Skin epidermis (tissue), 12 donors: ENCODE measurements at regions not wholly inside any gene's neighbourhood (a gene's known extent, or its start where the extent isn't known, plus 50 kb on each side); places are given as distances from the start of the nearest gene placed in this dataset.

Source experiments
- H3K27ac ChIP-seq, 21 experiments: fragments of 200-600 bp; sonication (generic) in 11 of 21; one replicate each; pipeline ENCODE4 v1.5.0; 2020; ENCODE audit warnings: mild to moderate bottlenecking in 3 of 21, inconsistent platforms in 2 of 21, moderate library complexity in 2 of 21
- H3K4me3 ChIP-seq, 7 experiments: fragments of 200-600 bp; sonication (generic) in 2 of 7; one replicate each; pipeline ENCODE4 v1.5.0; 2020; ENCODE audit warnings: inconsistent platforms in 2 of 7, mild to moderate bottlenecking in 2 of 7, moderate library complexity in 1 of 7

DNA sequence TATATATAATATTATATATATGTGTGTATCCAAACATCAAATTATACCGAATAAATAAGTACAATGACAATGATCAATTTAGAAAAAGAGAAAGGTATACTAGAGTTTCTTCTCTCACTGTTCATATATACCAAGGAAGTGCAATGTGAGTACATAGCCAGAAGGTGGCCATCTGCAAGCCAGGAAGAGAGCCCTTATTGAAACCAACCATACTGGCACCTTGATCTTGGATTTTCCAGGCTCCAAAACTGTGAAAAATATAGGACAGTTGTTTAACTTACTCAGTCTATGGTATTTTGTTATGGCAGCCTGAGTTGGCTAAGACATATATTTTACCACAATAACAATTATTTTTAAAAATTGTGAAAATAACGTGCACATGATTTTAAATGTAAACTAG lies 1490.2 kb upstream of the SLC39A10 start:
- H3K4me3 ChIP-seq: no peak overlapping the region
- H3K27ac ChIP-seq: no peak overlapping the region

DNA sequence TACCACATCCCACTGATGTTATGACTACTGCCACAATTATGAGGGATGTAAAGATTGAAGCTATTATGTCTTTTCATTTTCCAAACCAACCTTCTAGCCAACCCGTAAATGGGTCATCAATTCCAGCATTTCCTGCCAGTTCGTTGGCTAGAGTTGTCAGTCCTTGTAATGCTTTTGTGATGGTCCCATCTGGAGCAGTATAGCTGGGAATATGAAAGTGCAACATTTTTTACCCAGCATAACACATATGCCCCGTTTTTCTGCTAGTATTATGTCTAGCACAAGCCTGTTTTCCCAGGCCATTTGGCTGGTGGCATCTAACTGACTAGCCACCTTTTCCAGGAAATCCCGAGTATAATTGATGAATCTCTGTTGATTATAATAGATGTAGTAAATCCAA lies 1501.6 kb upstream of the SLC39A10 start:
- H3K4me3 ChIP-seq: no peak overlapping the region
- no peak overlapping the region for H3K27ac ChIP-seq

GRCh38 chr2:194151231-194151630 lies 1505.8 kb upstream of the SLC39A10 start:
- Histone ChIP-seq H3K27ac (no peak overlapping the region), H3K4me3 (no peak overlapping the region)

DNA sequence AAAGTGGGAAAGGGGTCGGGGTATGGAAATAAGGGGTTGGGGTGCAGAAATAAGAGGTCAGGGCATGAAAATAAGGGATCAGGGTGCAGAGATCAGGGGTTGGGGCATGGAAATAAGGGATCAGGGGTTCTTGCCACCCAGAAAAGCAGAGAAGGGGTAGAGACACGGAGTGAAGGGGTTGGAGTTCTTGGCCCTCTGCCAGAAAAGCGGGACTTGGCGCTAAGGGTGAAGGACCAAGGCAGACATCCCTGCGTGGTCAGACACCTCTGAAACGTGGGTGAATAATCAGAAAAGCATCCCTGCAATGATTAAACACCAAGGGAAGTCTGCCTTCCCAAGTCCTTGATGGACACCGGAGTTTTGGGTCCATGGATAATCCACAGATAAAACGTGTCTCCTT lies 1521.6 kb upstream of the SLC39A10 start:
- H3K4me3 ChIP-seq: no peak overlapping the region
- no peak overlapping the region for H3K27ac ChIP-seq

DNA sequence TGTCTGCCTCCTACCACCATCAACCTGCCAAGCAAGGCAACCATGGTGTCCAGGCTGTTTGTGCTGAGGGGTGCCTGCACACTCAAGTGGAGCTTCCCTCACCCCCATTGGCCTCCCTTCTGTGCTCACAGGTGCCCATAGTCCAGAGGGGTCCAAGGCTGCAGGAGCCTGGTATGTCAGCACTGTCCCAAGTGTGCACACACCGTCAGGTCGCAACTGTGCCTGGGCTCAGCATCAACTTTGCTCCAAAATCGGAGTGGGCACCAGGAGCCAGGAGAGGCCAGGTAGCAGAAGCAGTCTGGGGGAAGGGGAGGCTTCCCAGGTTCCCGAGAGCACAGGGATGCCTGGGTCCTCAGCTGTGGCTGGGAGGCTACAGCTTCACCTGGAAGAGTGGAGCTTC lies 1528.2 kb upstream of the SLC39A10 start:
- H3K27ac ChIP-seq: no peak overlapping the region
- H3K4me3 ChIP-seq: no peak overlapping the region

GRCh38 chr2:194126418-194126817 lies 1530.6 kb upstream of the SLC39A10 start:
- no peak overlapping the region for H3K4me3 ChIP-seq

DNA sequence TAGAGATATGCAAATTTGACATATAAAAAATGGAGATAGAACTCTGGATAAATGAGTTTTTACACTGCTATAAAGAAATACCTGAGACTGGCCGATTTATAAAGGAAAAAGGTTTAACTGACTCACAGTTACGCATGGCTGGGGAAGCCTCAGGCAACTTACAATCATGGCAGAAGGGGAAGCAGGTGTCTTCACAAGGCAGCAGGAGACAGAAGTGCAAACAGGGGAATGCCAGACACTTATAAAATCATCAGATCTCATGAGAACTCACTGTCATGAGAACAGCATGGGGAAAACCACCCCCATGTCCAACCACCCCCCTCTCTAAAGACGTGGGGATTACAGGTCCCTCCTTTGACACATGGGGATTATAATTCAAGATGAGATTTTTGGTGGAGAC lies 1540.2 kb upstream of the SLC39A10 start:
- Histone ChIP-seq H3K27ac (no peak overlapping the region), H3K4me3 (no peak overlapping the region)

More at GRCh38 chr2:194126418-194126817, 1530.6 kb upstream of the SLC39A10 start:
- H3K27ac ChIP-seq: peak overlapping the region in 1 of 21 experiments; percentile 6

DNA sequence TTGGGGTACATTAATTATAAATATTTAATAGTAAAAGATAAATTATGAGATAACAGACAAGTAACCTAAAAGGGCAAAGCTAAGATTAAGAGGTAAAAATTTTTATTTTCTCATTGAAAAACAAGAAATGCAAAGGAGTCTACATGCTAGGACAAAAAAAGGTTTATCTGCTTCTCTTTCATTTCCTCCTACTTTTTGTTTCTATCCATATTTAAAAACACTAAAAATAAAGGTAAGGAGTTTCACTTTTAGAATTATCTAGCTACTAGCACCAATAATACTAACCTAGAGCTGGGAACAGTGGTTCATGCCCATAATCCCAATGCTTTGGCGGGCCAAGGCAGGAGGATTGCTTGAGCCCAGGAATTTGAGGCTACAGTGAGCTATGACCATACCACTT lies 1551.7 kb upstream of the SLC39A10 start:
- Histone ChIP-seq H3K4me3 (no peak overlapping the region), H3K27ac (peak overlapping the region in 1 of 21 experiments; percentile 23)

- no peak overlapping the region for H3K4me3 ChIP-seq
- peak overlapping the region in 1 of 21 experiments; percentile 23 for H3K27ac ChIP-seq
These were observed 1552.3 kb upstream of the SLC39A10 start for GRCh38 chr2:194104687-194105086.

- Histone ChIP-seq H3K4me3 (no peak overlapping the region), H3K27ac (peak overlapping the region in 1 of 21 experiments; percentile 10)
These were observed 1552.9 kb upstream of the SLC39A10 start for GRCh38 chr2:194103941-194104659.

DNA sequence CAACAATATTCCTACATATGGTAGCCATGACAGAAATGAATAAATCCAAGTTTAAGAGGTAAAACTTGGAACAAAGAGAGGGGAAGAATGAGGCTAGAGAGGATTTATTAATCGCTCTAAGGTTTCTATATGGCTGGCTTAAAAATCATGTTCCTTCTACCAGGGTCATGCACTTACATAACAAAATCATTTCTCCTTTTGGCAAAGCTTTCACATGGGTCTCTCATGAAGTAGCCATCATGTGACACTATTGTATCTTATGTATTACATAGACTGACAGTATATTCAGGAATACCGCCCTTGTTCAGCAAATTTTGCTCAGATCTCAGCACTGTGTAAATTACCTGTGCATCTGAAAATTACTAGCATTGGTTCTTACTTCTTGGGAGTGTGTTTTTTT lies 1554.5 kb upstream of the SLC39A10 start:
- no peak overlapping the region for H3K27ac ChIP-seq

GRCh38 chr2:194100201-194100600 lies 1556.8 kb upstream of the SLC39A10 start:
- Histone ChIP-seq H3K27ac (no peak overlapping the region), H3K4me3 (no peak overlapping the region)

More for the DNA sequence above, 1554.5 kb upstream of the SLC39A10 start:
- H3K4me3 ChIP-seq: no peak overlapping the region

- Histone ChIP-seq H3K27ac (no peak overlapping the region), H3K4me3 (no peak overlapping the region)
These were observed 1560.6 kb upstream of the SLC39A10 start for GRCh38 chr2:194096402-194096801.

DNA sequence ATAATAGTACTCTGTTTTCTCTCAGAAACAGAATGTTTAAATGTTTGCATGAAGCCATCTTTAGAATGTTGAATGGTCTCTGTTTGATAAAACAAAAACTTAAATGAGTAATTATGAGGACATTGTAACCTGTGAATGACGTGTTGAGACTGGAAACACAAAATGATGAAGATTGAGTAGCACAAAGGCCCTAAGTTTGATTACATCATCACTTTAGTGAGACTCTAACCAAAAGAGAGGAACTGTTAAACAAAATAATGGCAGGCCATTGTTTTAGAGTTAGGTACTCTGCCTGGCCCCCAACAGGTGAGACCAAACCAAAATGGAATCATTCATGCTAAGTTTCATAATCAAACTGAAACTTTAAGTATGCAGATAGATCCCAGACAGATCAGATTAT lies 1561.7 kb upstream of the SLC39A10 start:
- Histone ChIP-seq H3K4me3 (no peak overlapping the region), H3K27ac (no peak overlapping the region)

DNA sequence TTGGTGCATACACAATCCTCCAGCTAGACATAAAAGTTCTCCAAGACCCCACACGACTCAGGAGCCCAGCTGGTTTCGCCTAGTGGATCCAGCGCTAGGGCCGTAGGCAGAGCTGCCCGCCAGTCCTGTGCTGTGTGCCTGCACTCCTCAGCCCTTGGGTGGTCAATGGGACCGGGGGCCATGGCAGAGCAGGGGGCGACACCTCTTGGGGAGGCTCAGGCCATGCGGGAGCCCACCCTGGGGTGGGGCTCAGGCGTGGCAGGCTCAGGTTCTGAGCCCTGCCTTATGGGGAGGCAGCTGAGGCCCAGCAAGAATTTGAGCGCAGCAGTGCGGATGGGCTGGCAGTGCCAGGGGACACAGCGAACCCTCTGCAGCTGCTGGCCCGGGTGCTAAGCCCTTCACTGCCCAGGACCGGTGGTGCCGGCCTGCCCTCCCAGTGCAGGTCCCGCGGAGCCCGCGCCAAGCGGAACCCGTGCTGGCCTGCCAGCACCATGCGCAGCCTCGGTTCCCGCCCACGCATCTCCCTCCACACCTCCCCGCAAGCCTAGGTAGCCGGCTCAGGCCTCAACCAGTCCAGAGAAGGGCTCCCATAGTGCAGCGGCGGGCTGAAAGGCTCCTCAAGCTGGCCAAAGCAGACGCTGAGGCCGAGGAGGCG lies 1566.6 kb upstream of the SLC39A10 start:
- H3K4me3 ChIP-seq: no peak overlapping the region

DNA sequence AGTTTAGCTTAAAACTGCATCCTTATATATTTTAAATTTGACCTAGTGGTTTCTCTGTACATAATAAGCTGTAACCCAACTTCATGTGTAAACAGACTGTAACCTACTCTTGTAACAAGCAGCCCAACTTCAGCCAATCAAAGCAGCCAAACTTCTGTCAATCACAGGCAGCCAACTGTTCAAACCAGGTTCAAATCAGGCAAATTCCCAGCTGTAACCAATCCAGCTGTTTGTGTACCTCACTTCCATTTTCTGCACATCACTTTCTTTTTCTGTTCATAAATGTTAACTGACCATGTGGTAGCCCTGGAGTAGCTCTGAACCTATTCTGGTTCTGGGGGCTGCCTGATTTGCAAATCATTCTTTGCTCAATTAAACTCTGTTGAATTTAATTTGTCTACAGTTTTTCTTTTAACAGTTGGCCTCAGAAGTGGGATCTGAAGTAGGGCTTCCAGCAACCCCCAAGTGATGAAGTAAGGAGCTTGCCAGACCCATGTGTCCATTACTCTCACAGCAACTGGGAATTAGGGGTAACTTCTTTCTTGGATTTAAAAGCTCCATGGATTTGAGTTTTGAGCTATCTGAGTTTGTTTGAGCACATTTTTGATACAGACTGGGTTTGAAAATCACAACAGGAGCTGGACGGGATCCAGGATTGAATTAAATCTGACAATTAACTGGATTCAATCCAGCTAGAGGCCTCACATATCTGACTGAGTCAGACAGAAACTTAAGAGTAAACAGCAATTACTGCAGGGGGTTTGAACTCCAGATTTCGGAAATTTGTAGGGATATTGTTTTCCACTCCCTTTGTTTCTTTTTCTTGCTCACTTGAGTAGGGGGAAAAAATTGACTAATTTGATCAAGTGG lies 1569.7 kb upstream of the SLC39A10 start:
- Histone ChIP-seq H3K27ac (no peak overlapping the region), H3K4me3 (no peak overlapping the region)

More for the DNA sequence above, 1566.6 kb upstream of the SLC39A10 start:
- no peak overlapping the region for H3K27ac ChIP-seq

DNA sequence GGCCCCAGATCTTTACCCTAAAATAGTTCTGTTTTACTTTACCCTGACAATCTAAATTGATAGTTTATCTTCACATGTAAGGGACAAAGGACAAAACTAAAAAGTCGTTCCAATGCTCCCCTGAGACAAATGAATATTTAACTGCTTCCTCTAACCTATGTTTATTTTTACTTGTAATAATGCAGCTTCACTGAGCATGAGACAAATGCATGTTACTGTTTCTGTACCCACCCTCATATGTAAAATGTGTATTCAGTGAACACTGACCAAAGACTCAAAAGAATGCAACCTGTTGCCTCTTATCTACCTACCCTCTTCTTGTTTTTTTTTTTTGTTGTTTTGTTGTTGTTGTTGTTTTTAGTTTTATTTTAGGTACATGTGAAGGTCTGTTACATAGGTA lies 1570.9 kb upstream of the SLC39A10 start:
- no peak overlapping the region for H3K4me3 ChIP-seq
- no peak overlapping the region for H3K27ac ChIP-seq

DNA sequence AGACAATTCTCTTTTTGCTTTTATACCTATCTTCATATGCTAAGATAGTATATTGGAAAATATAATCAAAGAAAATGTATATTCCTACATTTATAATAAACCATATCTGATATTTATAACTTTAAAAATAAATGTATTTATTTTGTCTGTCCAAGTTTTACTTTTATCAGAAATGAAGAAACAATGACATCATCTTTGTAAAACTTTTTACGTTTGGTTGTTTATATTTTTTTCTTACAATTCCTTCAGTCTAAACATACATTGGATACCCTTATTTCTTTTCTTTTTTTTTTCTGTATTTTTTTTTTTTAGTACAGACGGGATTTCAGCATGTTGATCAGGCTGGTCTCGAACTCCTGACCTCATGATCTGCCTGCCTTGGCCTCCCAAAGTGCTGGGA lies 1577.0 kb upstream of the SLC39A10 start:
- Histone ChIP-seq H3K27ac (no peak overlapping the region), H3K4me3 (no peak overlapping the region)

- H3K4me3 ChIP-seq: no peak overlapping the region
- H3K27ac ChIP-seq: no peak overlapping the region
These were observed 1579.7 kb upstream of the SLC39A10 start for GRCh38 chr2:194077366-194077765.

DNA sequence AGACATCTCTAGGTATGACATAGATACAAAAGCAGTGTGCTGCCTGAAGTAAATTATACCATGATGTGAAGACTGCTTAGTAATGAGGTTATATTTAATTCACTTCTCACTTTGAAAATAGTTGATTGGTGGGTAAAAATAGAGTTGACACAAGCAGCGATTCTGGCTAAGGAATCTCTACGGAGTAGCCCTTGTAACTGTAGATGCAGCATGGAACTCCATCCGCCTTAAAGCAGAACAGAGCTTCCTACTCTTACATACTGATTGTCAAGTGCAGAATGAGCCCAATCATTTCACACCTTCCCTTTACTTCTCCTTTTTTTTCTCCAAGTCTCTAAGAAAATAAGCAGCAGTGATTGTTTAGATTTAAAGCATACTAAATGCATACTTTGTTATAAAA lies 1594.6 kb upstream of the SLC39A10 start:
- Histone ChIP-seq H3K4me3 (no peak overlapping the region), H3K27ac (no peak overlapping the region)

- Histone ChIP-seq H3K4me3 (no peak overlapping the region), H3K27ac (no peak overlapping the region)
These were observed 1596.8 kb upstream of the SLC39A10 start for GRCh38 chr2:194060269-194060668.
